ENCODE measurements at regions not wholly inside any gene's neighbourhood (a gene's known extent, or its start where the extent isn't known, plus 50 kb on each side); places are given as distances from the start of the nearest gene placed in this dataset.

DNA sequence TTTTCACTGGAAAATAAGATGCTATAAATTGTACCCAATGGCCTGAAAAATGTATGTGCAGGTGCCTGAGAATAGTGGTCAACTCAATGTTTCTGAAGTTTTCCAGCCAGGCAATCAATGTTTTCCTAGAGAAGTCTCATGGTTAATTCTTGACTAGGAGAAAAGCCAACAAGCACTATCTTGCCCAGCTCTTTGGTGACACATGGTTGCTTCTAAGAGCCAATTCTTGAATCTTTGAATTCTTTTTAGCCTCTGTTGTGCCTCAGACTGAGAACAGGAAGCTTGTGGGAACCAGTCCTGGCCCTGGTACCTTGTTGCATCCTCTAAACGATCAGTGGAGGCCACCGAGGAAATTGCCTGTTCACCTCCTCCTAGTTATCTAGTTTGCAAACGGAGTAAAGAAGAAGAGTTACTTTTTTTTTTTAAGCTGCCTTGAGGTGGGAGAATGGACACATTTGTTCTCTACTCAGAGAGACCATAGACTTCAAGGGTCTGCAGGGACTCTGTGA, 144.0 kb upstream of the MKLN1 start:
- DNase-seq (ENCODE audit: low read depth): no peak
- no peak overlapping the region for H3K4me3 ChIP-seq (ENCODE audit: low read depth, low read length)
- no peaks in the 10 kb centered on the region for H3K27me3 ChIP-seq (ENCODE audit: control insufficient read depth, insufficient read depth, low read length)
- CTCF ChIA-PET: interaction anchor here (0.7 kb wide), 1 partner anchor 11 kb away, joined by 5 read pairs; no protein-coding TSS in a partner anchor
- no peak for TF ChIP-seq CTCF (IDR thresholded peaks at IDR 0.05; ENCODE audit: insufficient read depth, low read depth, low read length)
- H3K36me3 ChIP-seq (ENCODE audit: control insufficient read depth, insufficient read depth, low read length): no peaks in the 10 kb centered on the region
- POLR2A ChIA-PET: interaction anchor here (0.6 kb wide), 1 partner anchor 211 kb away, joined by 3 read pairs; no protein-coding TSS in a partner anchor

GRCh38 chr7:131186816-131187215, 140.9 kb upstream of the MKLN1 start:
- TF ChIP-seq CTCF (IDR thresholded peaks at IDR 0.05; ENCODE audit: insufficient read depth, low read depth, low read length): no peak
- POLR2A ChIA-PET: no interaction called here

DNA sequence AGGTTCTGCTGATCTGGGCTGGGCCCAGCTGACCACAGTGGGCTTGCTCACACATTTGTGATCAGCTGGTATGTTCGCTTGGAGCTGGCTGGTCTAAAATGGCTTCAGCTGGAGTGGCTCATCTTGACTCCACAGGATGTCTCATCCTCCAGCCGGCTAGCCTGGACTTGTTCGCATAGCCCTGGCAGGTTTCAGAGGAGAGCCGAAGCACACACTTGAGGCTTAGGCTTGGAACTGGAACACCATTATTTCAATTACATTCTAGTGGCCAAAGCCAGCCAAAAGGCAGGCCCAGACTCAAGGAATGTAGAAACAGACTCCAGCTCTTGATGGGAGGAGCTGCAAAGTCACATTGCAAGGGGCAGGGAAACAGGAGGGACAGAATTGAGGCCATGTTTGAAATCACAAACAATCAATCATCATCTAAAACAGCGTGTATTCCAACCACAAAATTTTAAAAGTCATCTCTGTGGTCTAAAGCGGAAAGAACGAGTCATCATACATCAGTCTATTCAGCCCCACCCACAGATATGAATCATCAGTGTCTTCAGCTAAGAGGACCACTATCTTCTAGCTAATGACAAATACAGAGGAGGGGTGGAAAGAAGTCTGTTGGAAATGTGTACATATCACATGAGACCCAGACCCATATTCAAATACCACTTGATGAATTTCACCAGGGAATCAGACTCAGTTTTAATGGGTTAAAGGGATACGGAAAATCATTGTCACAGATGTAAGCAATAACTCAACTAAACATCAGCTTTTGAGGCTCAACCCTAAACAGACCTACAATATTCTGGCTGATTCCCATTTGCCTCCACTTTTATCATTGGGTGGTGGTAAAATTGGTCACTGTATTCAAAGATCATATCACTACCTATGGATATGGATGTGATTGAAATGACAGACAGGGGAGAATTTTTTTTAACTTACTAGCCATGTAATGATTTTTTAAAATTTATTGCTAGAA, 139.0 kb upstream of the MKLN1 start:
- peak; percentile 99 for DNase-seq (ENCODE audit: low read depth)
- ChIA-PET CTCF (interaction anchor here (0.7 to 1.0 kb wide), 3 partner anchors 26 to 466 kb away, joined by 3 to 5 read pairs (median 4); no protein-coding TSS in a partner anchor), POLR2A (interaction anchor here (0.8 kb wide), 1 partner anchor 24 kb away, joined by 4 read pairs; no protein-coding TSS in a partner anchor)
- H3K4me3 ChIP-seq (ENCODE audit: low read depth, low read length): no peak overlapping the region
- no peak for TF ChIP-seq CTCF (IDR thresholded peaks at IDR 0.05; ENCODE audit: insufficient read depth, low read depth, low read length)
- H3K36me3 ChIP-seq (ENCODE audit: control insufficient read depth, insufficient read depth, low read length): no peaks in the 10 kb centered on the region
- 0 out of 2 replicates have a peak, but pooled peaks cover 1% of the 10 kb centered on the region for H3K27me3 ChIP-seq (ENCODE audit: control insufficient read depth, insufficient read depth, low read length)

More at GRCh38 chr7:131186816-131187215, 140.9 kb upstream of the MKLN1 start:
- CTCF ChIA-PET: no interaction called here
- DNase-seq (ENCODE audit: low read depth): no peak
- Histone ChIP-seq H3K36me3 (ENCODE audit: control insufficient read depth, insufficient read depth, low read length) (no peaks in the 10 kb centered on the region), H3K4me3 (ENCODE audit: low read depth, low read length) (no peak overlapping the region), H3K27me3 (ENCODE audit: control insufficient read depth, insufficient read depth, low read length) (0 out of 2 replicates have a peak, but pooled peaks cover 1% of the 10 kb centered on the region)

GRCh38 chr7:131189488-131189887, 138.2 kb upstream of the MKLN1 start:
- CTCF ChIA-PET: no interaction called here
- POLR2A ChIA-PET: no interaction called here
- TF ChIP-seq CTCF (IDR thresholded peaks at IDR 0.05; ENCODE audit: insufficient read depth, low read depth, low read length): no peak
- Histone ChIP-seq H3K27me3 (ENCODE audit: control insufficient read depth, insufficient read depth, low read length) (0 out of 2 replicates have a peak, but pooled peaks cover 1% of the 10 kb centered on the region), H3K4me3 (ENCODE audit: low read depth, low read length) (no peak overlapping the region), H3K36me3 (ENCODE audit: control insufficient read depth, insufficient read depth, low read length) (no peaks in the 10 kb centered on the region)
- DNase-seq (ENCODE audit: low read depth): no peak

DNA sequence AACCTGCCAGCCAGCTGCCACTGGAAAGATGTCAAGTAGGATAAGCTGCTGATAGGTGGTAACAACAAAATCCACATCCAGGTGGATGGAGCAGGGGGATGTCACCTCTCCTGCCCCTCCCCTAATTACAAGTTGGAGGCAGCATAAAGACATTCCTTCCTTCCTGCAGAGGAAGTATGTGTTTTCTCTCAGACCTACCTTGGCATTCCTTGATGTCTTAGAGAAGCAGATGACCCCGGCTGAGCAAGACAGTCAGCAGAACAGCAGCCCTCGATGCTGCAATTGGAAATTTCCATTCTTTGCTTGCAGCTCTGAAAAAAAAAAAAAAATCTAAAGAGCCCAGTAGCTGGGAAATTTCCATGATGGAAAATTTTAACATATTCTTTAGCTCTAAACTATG, 137.5 kb upstream of the MKLN1 start:
- CTCF ChIA-PET: interaction anchor here (0.6 kb wide), 1 partner anchor 8 kb away, joined by 3 read pairs; no protein-coding TSS in a partner anchor
- no peak for TF ChIP-seq CTCF (IDR thresholded peaks at IDR 0.05; ENCODE audit: insufficient read depth, low read depth, low read length)
- POLR2A ChIA-PET: no interaction called here
- 0 out of 2 replicates have a peak, but pooled peaks cover 1% of the 10 kb centered on the region for H3K27me3 ChIP-seq (ENCODE audit: control insufficient read depth, insufficient read depth, low read length)
- H3K4me3 ChIP-seq (ENCODE audit: low read depth, low read length): no peak overlapping the region
- no peaks in the 10 kb centered on the region for H3K36me3 ChIP-seq (ENCODE audit: control insufficient read depth, insufficient read depth, low read length)
- no peak for DNase-seq (ENCODE audit: low read depth)

Data from BJ (cell line).